Body of pancreas (tissue), 4 donors: ENCODE measurements at regions not wholly inside any gene's neighbourhood (a gene's known extent, or its start where the extent isn't known, plus 50 kb on each side); places are given as distances from the start of the nearest gene placed in this dataset.

Source experiments
- CTCF ChIP-seq, 7 experiments: fragments of 450-650 bp in 4 of 7; fragments of 200-600 bp in 3 of 7; sonication (generic) in 3 of 7; IDR thresholded peaks; one replicate each; pipeline ENCODE4 v1.5.1; 2016 to 2019; ENCODE audit warnings: antibody characterized with exemption in 7 of 7
- POLR2A ChIP-seq, 3 donors: fragments of 450-650 bp; IDR thresholded peaks; one replicate each; pipeline ENCODE4 v1.6.1; 2016; ENCODE audit warnings: antibody characterized with exemption in 3 of 3, mild to moderate bottlenecking in 2 of 3

GRCh38 chr3:147809206-147809605 lies 400.0 kb downstream of the ZIC1 start:
- no peak for TF ChIP-seq POLR2A (IDR thresholded peaks at IDR 0.05)
- no peak for TF ChIP-seq CTCF (IDR thresholded peaks at IDR 0.05)
